SK-N-SH (cell line): ENCODE measurements at regions not wholly inside any gene's neighbourhood (a gene's known extent, or its start where the extent isn't known, plus 50 kb on each side); places are given as distances from the start of the nearest gene placed in this dataset.

Experiments
- CTCF ChIA-PET: fragments of 300-600, 350-600 bp; formaldehyde crosslinking; extraction: SDS; loops from one replicate; lab custom pipeline; 2021; lab: Yijun Ruan, JAX
- POLR2A ChIA-PET: fragments of 350-600 bp; sonication (Branson Sonifier 250); formaldehyde crosslinking; extraction: SDS; loops from one replicate; lab custom pipeline; 2020; ENCODE audit warnings: antibody characterized with exemption, inconsistent platforms; lab: Yijun Ruan, JAX
- DNase-seq: peaks from one replicate; pipeline ENCODE4 v3.0.0; 2012
- H2AFZ ChIP-seq: fragments of 200-600 bp; sonication (generic); 2 replicates; pipeline ENCODE4 v1.8.1; 2016; ENCODE audit warnings: antibody characterized with exemption, mild to moderate bottlenecking, low read depth
- H3F3A ChIP-seq: fragments of 200-600 bp; sonication (generic); replicated peaks from 2 replicates; pipeline ENCODE3; 2016; ENCODE audit warnings: antibody characterized with exemption, mild to moderate bottlenecking; ENCODE audit not compliant: insufficient read depth
- H3K27ac ChIP-seq, 2 experiments: fragments of 200-500 bp in 1 of 2; fragments of 200-600 bp in 1 of 2; sonication (Bioruptor generic) in 1 of 2; sonication (generic), shearing (Covaris generic) in 1 of 2; 2 replicates each; pipeline versions ENCODE4 v1.5.1 to v1.6.1; 2014 to 2016; ENCODE audit warnings: low read depth in 2 of 2, inconsistent platforms in 1 of 2, low read length in 1 of 2, mild to moderate bottlenecking in 1 of 2, mixed read lengths in 1 of 2
- H3K27me3 ChIP-seq: fragments of 200-600 bp; sonication (generic), shearing (Covaris generic); 2 replicates; pipeline ENCODE4 v1.6.1; 2016; ENCODE audit warnings: mixed run types; ENCODE audit not compliant: insufficient read depth
- H3K36me3 ChIP-seq, 2 experiments: fragments of 200-500 bp in 1 of 2; fragments of 200-600 bp in 1 of 2; sonication (Bioruptor generic) in 1 of 2; sonication (generic) in 1 of 2; replicated peaks in 1 of 2; 2 replicates each; pipeline versions ENCODE3 to v1.5.1; 2014 to 2016; ENCODE audit warnings: low read length in 1 of 2, mild to moderate bottlenecking in 1 of 2; ENCODE audit not compliant: insufficient read depth in 2 of 2, control insufficient read depth in 1 of 2
- H3K4me1 ChIP-seq, 2 experiments: fragments of 200-500 bp in 1 of 2; fragments of 200-600 bp in 1 of 2; sonication (Bioruptor generic) in 1 of 2; sonication (generic), shearing (Covaris generic) in 1 of 2; 2 replicates each; pipeline versions ENCODE4 v1.5.1 to v1.6.1; 2014 to 2016; ENCODE audit warnings: low read depth in 1 of 2, low read length in 1 of 2, mixed run types in 1 of 2; ENCODE audit not compliant: insufficient read depth in 2 of 2, control insufficient read depth in 1 of 2
- H3K4me2 ChIP-seq: fragments of 200-600 bp; sonication (generic), shearing (Covaris generic); 2 replicates; pipeline ENCODE4 v1.6.1; 2017; ENCODE audit warnings: mixed run types
- H3K4me3 ChIP-seq, 2 experiments: fragments of 200-500 bp in 1 of 2; fragments of 200-600 bp in 1 of 2; sonication (Bioruptor generic) in 1 of 2; sonication (generic), shearing (Covaris generic) in 1 of 2; 2 replicates each; pipeline versions ENCODE4 v1.5.1 to v1.8.1; 2014 to 2016; ENCODE audit warnings: low read depth in 2 of 2, inconsistent platforms in 1 of 2, low read length in 1 of 2, mild to moderate bottlenecking in 1 of 2, mixed read lengths in 1 of 2, moderate library complexity in 1 of 2
- H3K79me2 ChIP-seq: fragments of 200-600 bp; sonication (generic); 2 replicates; pipeline ENCODE4 v1.8.1; 2017; ENCODE audit warnings: mild to moderate bottlenecking; ENCODE audit not compliant: insufficient read depth
- H3K9ac ChIP-seq: fragments of 200-600 bp; sonication (generic); 2 replicates; pipeline ENCODE4 v1.6.1; 2017; ENCODE audit warnings: mixed run types
- H3K9me2 ChIP-seq: fragments of 200-600 bp; sonication (generic); 2 replicates; pipeline ENCODE4 v1.6.1; 2017; ENCODE audit warnings: mixed run types
- H3K9me3 ChIP-seq: fragments of 200-600 bp; sonication (generic); 2 replicates; pipeline ENCODE4 v1.6.1; 2017; ENCODE audit warnings: mixed run types, mild to moderate bottlenecking, moderate library complexity
- H4K20me1 ChIP-seq: fragments of 200-600 bp; sonication (generic); 2 replicates; pipeline ENCODE4 v1.6.1; 2017; ENCODE audit warnings: mild to moderate bottlenecking, mixed run types; ENCODE audit not compliant: insufficient read depth
- CHD2 ChIP-seq: fragments of 150-350 bp; IDR thresholded peaks from 2 replicates; pipeline ENCODE4 v1.6.1; 2018; ENCODE audit warnings: low read length; ENCODE audit not compliant: partially characterized antibody
- CTCF ChIP-seq: fragments of 200-600 bp; sonication (generic); IDR thresholded peaks from 2 replicates; pipeline ENCODE4 v1.6.1; 2017; ENCODE audit warnings: antibody characterized with exemption, mild to moderate bottlenecking, moderate library complexity
- ELF1 ChIP-seq: IDR thresholded peaks from 2 replicates; pipeline ENCODE4 v1.4.0; 2012
- FOSL2 ChIP-seq: IDR thresholded peaks from 2 replicates; pipeline ENCODE4 v1.4.0; 2012; ENCODE audit warnings: low read depth, mild to moderate bottlenecking, moderate library complexity, borderline replicate concordance
- FOXM1 ChIP-seq: IDR thresholded peaks from 2 replicates; pipeline ENCODE4 v1.4.0; 2012; ENCODE audit warnings: low read depth, mild to moderate bottlenecking
- GABPA ChIP-seq: IDR thresholded peaks from 2 replicates; pipeline ENCODE4 v1.4.0; 2012; ENCODE audit warnings: low read depth, mild to moderate bottlenecking
- MAX ChIP-seq: IDR thresholded peaks from 2 replicates; pipeline ENCODE4 v1.4.0; 2012; ENCODE audit warnings: low read depth
- MEF2A ChIP-seq: IDR thresholded peaks from 2 replicates; pipeline ENCODE4 v1.4.0; 2012; ENCODE audit warnings: low read depth, borderline replicate concordance
- PBX3 ChIP-seq: IDR thresholded peaks from 2 replicates; pipeline ENCODE4; 2012
- RCOR1 ChIP-seq: fragments of 150-350 bp; IDR thresholded peaks from 2 replicates; pipeline ENCODE4 v1.6.1; 2017; ENCODE audit warnings: antibody characterized with exemption, low read length
- REST ChIP-seq: IDR thresholded peaks from 2 replicates; pipeline ENCODE4 v1.6.1; 2012; ENCODE audit warnings: mild to moderate bottlenecking, low read depth, low read length, moderate library complexity
- SIN3A ChIP-seq: IDR thresholded peaks from 2 replicates; pipeline ENCODE4 v1.6.1; 2012; ENCODE audit warnings: low read depth, mild to moderate bottlenecking, low read length, moderate library complexity, borderline replicate concordance
- SMC3 ChIP-seq: IDR thresholded peaks from 2 replicates; pipeline ENCODE4 v1.6.1; 2012; ENCODE audit warnings: low read depth, low read length, improper control_type of control experiment
- TEAD4 ChIP-seq: IDR thresholded peaks from 2 replicates; pipeline ENCODE4 v1.4.0; 2012; ENCODE audit warnings: mild to moderate bottlenecking, borderline replicate concordance; ENCODE audit not compliant: insufficient read depth
- USF1 ChIP-seq: IDR thresholded peaks from 2 replicates; pipeline ENCODE4 v1.4.0; 2012; ENCODE audit warnings: low read depth, borderline replicate concordance
- WGBS: methylation state at CpG from one replicate; pipeline ENCODE4 v1.1.6; 2017; ENCODE audit warnings: low lambda C conversion rate; 5-methylcytosine and 5-hydroxymethylcytosine counted together

- Histone ChIP-seq H3K27ac (no peak overlapping the region), H3K79me2 (no peaks in the 10 kb centered on the region), H2AFZ (no peak overlapping the region), H3K27me3 (no peaks in the 10 kb centered on the region), H3F3A (no peaks in the 10 kb centered on the region), H3K9ac (no peak overlapping the region), H3K36me3 (no peaks in the 10 kb centered on the region), H3K4me2 (no peak overlapping the region), H3K4me3 (no peak overlapping the region), H3K9me3 (no peaks in the 10 kb centered on the region), H4K20me1 (no peaks in the 10 kb centered on the region), H3K4me1 (no peaks in the 10 kb centered on the region), H3K9me2 (no peaks in the 10 kb centered on the region)
- ChIA-PET CTCF (interaction anchor here (0.7 kb wide), 1 partner anchor 229 kb away, joined by 4 read pairs; no protein-coding TSS in a partner anchor), POLR2A (no interaction called here)
- TF ChIP-seq PBX3 (no peak), SMC3 (no peak), GABPA (no peak), REST (no peak)
- DNase-seq: no peak
- 37% methylated on average over 2 of the region's 2 CpGs for WGBS
These were observed 63.8 kb downstream of the GJD2 start for GRCh38 chr15:34691034-34691433.

GRCh38 chr15:34688699-34689098 is 66.1 kb downstream of the GJD2 start:
- Histone ChIP-seq H3K9ac (no peak overlapping the region), H2AFZ (no peak overlapping the region), H3K27me3 (no peaks in the 10 kb centered on the region), H3K9me3 (no peaks in the 10 kb centered on the region), H3K4me3 (no peak overlapping the region), H3F3A (no peaks in the 10 kb centered on the region), H4K20me1 (no peaks in the 10 kb centered on the region), H3K4me2 (no peak overlapping the region), H3K9me2 (no peaks in the 10 kb centered on the region), H3K36me3 (no peaks in the 10 kb centered on the region), H3K4me1 (no peaks in the 10 kb centered on the region), H3K27ac (no peak overlapping the region), H3K79me2 (no peaks in the 10 kb centered on the region)
- CTCF ChIA-PET: no interaction called here
- TF ChIP-seq ELF1: no peak
- no peak for TF ChIP-seq MEF2A
- TF ChIP-seq CTCF: no peak
- TF ChIP-seq SIN3A: no peak
- no peak for TF ChIP-seq FOXM1
- TF ChIP-seq MAX: no peak
- TF ChIP-seq RCOR1: no peak
- TF ChIP-seq FOSL2: no peak
- TF ChIP-seq USF1: no peak
- TF ChIP-seq CHD2: no peak
- TF ChIP-seq TEAD4: no peak
- TF ChIP-seq GABPA: no peak
- 26% methylated on average over 2 of the region's 2 CpGs for WGBS
- POLR2A ChIA-PET: no interaction called here
- no peak for DNase-seq
